NCI-H1930 (cell line): ENCODE measurements at regions not wholly inside any gene's neighbourhood (a gene's known extent, or its start where the extent isn't known, plus 50 kb on each side); places are given as distances from the start of the nearest gene placed in this dataset.
"Not testable (repeated sequence)": the region's sequence is repeated elsewhere in the genome, so short reads cannot be mapped to it uniquely, and the experiment has no call there.

Experiments
- DNase-seq, 2 experiments: peaks; one replicate each; lab custom pipeline; 2025; lab: John Stamatoyannopoulos, UW

DNA sequence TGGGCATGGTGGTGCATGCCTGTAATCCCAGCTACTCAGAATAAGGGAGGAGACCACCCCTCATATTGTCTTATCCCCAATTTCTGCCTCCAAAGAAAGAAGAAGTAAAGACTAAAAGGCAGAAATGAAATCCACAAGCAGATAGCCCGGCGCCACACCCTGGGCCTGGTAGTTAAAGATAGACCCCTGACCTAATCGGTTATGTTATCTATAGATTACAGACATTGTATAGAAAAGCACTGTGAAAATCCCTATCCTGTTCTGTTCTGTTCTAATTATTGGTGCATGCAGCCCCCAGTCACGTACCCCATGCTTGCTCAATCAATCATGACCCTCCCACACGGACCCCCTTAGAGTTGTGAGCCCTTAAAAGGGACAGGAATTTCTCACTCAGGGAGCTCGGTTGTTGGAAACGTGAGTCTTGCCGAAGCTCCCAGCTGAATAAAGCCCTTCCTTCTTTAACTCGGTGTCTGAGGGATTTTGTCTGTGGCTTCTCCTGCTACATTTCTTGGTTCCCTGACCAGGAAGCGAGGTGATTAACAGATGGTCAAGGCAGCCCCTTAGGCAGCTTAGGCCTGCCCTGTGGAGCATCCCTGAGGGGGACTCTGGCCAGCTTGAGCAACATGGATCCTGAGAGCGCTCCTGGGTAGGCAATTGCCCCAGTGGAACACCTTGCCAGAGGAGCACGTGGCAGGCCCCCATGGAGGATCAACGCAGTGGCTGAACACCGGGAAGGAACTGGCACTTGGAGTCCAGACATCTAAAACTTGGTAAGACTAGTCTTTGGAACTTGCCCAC lies 188.7 kb upstream of the NDUFV2 start:
- not testable (repeated sequence) for DNase-seq

GRCh38 chr18:8914404-8915264 lies 187.9 kb upstream of the NDUFV2 start:
- DNase-seq = not testable (repeated sequence)

DNA sequence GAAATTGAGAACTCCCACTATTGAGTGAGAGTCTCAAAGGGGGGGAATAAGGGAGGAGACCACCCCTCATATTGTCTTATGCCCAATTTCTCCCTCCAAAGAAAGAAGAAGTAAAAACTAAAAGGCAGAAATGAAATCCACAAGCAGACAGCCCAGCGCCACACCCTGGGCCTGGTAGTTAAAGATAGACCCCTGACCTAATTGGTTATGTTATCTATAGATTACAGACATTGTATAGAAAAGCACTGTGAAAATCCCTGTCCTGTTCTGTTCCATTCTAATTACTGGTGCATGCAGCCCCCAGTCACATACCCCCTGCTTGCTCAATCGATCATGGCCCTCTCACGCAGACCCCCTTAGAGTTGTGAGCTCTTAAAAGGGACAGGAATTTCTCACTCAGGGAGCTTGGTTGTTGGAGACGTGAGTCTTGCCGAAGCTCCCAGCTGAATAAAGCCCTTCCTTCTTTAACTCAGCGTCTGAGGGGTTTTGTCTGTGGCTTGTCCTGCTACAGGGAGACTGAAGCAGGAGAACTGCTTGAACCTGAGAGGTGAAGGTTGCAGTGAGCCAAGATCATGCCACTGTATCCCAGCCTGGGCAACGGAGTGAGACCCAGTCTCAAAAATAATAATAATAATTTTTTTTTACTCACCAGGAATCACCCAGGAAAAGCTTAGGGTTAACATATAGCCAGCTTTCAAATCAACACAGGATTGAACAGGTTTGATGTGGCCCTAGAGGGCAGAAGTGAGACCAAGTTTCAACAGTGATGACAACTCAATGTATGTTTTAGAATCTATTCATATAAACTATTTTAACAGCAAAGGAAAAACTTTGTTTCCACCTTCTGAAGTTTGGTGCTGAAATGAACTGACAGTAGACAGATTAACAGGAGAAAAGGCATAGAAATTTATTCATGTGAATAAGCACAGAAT lies 181.4 kb upstream of the NDUFV2 start:
- not testable (repeated sequence) for DNase-seq

DNA sequence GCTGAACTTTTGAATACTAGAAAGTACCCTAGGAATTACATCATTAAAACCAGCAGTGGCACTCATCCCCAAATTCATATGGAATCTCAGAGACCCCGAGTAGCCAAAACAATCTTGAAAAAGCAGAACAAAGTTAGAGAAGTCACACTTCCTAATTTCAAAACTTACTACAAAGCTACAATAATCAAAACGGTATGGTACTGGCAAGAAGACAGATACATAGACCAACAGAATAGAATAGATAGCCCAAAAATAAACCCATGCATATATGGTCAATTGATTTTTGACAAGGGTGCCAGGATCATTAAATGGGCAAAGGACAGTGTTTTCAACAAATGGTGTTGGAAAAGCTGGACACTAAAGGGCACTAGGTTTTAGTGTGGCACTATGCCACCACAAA lies 176.0 kb upstream of the NDUFV2 start:
- no peak for DNase-seq

DNA sequence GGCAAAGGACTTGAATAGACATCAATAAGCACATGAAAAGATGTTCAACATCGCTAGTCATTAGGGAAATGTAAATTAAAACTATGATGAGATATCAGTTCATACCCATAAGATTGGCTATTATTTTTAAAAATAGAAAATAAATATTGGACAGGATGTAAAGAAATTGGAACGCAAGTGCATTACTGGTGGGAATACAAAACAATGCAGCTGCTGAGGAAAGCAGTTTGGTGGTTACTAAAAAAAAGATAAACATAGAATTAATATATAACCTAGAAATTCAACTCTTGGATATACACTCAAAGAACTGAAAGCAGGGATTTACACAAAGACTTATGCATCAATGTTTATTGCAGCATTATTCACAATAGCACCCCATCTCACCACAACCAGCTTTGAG lies 174.5 kb upstream of the NDUFV2 start:
- no peak for DNase-seq

DNA sequence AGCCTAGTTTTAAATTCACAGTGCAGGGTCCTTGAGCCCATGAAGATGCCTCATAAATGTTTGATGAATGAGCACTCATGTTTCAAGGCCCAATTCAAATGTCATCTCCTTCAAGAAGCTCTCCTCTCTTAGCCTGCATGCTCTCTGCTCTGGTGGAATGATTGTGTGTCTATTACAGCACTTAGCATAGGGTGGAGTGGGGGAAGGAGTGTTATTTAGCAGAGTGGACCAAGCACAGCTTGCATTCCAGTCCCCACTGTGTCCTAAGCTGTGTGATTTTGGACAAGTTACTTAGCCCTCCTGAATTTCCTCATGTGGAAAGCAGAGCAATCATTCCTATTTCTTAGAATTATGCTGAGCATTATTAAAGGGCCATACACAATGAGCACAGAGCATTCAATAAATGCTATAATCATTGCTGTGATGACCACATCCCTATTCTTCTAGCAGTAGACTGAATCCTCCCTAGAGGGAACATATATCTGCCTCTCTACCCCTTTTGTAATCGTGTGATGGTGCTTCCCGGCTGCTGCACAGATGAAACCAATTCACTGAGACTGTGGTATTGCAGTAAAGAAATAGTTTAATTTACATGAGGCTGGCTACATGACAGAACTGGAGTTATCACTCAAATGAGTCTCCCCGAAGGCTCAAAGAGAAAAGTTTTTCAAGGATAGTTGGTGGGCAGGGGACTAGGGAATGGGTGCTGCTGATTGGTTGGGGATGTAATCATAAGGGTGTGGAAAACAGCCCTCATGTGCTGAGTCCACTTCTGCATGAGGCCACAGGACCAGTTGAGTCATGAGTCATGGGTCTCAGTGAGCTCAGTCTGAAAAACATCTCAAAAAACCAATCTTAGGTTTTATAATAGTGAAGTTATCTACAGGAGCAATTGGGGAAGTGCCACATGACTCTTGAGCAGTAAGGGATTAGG lies 173.4 kb upstream of the NDUFV2 start:
- DNase-seq = no peak

GRCh38 chr18:8930990-8931616 lies 171.4 kb upstream of the NDUFV2 start:
- DNase-seq = no peak

GRCh38 chr18:8932866-8933265 lies 169.6 kb upstream of the NDUFV2 start:
- no peak for DNase-seq

DNA sequence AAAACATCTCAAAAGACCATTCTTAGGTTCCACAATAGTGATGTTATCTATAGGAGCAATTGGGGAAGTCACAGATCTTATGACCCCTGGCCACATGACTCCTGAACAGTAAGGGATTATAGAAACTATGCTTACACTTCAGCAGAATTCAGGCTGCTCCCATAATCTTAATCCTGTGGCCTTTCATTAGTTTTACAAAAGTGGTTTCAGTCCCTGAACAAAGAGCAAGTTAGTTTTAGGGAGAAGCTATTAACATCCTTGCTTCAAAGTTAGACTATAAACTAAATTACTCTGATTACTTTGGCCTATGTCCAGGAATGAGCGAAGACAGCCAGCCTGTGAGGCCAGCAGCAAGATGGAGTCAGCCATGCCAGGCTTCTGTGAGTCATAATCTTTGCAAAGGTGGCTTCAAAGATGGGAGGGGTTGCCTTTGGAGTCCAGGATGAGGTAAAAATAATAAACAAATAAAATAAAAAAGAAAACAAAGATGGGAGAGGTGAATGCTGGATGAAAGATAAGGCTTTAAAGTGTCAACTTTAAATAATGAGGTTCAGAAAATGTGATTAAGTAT lies 168.7 kb upstream of the NDUFV2 start:
- DNase-seq = no peak

GRCh38 chr18:8935346-8935745 lies 167.2 kb upstream of the NDUFV2 start:
- DNase-seq = not testable (repeated sequence)

GRCh38 chr18:8936619-8937018 lies 165.9 kb upstream of the NDUFV2 start:
- DNase-seq = no peak

DNA sequence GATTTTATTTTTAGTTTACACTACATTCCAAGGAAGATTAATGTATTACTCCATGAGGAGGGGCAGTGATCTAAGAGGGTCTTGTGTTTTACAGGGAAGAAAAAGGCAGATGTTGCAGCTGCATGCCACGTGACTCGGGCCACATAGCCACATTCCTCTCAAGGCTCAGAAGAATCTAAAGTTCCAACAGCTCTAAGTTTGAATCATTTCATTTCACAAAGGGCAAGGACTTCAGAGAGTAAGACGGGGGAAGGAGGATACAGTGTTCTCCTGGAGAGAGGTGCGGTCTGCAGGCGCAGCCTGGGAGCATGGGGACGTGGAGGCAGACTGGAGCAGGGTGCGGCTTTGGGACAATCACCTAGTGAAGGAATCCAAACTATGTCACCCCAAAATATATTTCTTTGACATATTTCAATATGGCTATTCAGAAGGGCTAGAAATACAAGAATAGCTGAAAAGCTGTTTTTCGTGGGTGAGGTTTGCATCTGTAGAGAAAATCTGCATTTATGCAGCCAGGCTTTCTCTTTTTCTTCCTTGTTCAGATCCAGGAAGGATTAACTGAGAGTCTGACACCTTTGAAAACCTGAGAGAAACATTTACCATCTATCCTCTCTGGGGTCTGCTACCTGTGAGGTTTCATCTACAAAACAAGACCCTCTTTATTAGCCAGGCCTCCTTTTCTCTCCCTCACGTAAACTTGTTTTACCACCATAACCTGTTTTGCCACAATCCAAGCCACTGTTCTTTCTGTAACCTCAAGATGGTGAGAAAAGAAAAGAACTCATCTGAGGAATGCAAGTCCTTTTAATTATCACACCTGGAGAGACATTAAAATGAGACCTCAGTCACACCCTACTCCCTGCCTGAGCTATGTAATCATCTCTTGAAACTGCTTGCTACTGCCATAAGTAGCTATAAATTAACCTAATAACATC lies 165.1 kb upstream of the NDUFV2 start:
- no peak for DNase-seq

- DNase-seq = no peak
Observed at GRCh38 chr18:8938817-8939216, 163.7 kb upstream of the NDUFV2 start.

GRCh38 chr18:8942021-8942908 lies 160.2 kb upstream of the NDUFV2 start:
- DNase-seq = no peak

GRCh38 chr18:8942909-8943545 lies 159.5 kb upstream of the NDUFV2 start:
- no peak for DNase-seq

- no peak for DNase-seq
Observed at GRCh38 chr18:8943900-8944870, 158.3 kb upstream of the NDUFV2 start.
